HL-60 (cell line): ENCODE measurements at regions not wholly inside any gene's neighbourhood (a gene's known extent, or its start where the extent isn't known, plus 50 kb on each side); places are given as distances from the start of the nearest gene placed in this dataset.

Source experiments
- DNase-seq, 2 experiments: peaks; one replicate each; pipeline ENCODE4 v3.0.0-alpha.2; 2010 to 2020; ENCODE audit warnings: low read depth in 1 of 2, low spot score in 1 of 2
- H3K27ac ChIP-seq: fragments of 250-450 bp; sonication (Bioruptor Pico); replicated peaks from 2 replicates; pipeline ENCODE4 v1.5.1; 2020; ENCODE audit warnings: mild to moderate bottlenecking, moderate library complexity
- H3K27me3 ChIP-seq: fragments of 250-450 bp; sonication (Bioruptor Pico); 2 replicates; pipeline ENCODE4 v1.5.1; 2021; ENCODE audit warnings: mild to moderate bottlenecking, moderate library complexity; ENCODE audit not compliant: insufficient read depth, poor library complexity, severe bottlenecking
- H3K4me3 ChIP-seq: replicated peaks from 2 replicates; pipeline ENCODE4 v1.5.1; 2011; ENCODE audit warnings: mild to moderate bottlenecking, control low read depth, low read length; ENCODE audit not compliant: insufficient read depth
- GABPA ChIP-seq: IDR thresholded peaks from 2 replicates; pipeline ENCODE4 v1.6.1; 2012; ENCODE audit warnings: low read depth
- POLR2AphosphoS5 ChIP-seq: IDR thresholded peaks from 2 replicates; pipeline ENCODE4 v1.6.1; 2012; ENCODE audit warnings: low read depth
- REST ChIP-seq: IDR thresholded peaks from 2 replicates; pipeline ENCODE4 v1.6.1; 2012; ENCODE audit warnings: low read depth; ENCODE audit not compliant: insufficient replicate concordance
- SPI1 ChIP-seq: IDR thresholded peaks from 2 replicates; pipeline ENCODE4 v1.6.1; 2012; ENCODE audit warnings: low read depth, mild to moderate bottlenecking, borderline replicate concordance
- TF ChIP-seq, protein P1 (sequence below): IDR thresholded peaks from one replicate; pipeline ENCODE4 v1.5.1; 2011; ENCODE audit warnings: low read length, control low read depth, inconsistent platforms; ENCODE audit not compliant: insufficient read depth

DNA sequence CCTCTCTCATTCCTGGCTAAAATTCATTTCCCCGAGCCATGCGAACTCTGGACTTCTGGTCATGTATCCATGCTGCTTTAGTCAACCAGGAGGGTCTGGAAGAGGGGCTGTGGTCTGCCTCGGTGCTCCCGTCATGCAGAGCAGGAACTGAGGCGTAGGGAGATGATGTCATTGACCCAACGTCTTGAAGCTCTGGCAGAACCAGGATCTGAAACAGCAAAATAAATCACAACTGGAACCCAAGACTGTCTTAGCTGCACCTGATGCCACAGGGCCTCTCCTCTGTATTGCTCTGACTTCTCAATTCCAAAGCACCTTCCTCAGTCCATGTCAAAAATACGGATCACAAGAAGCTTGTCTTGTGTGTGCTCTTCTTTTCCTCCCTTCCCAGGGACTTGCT, 131.0 kb upstream of the LDB2 start:
- peaks cover 8% of the 10 kb centered on the region for H3K27me3 ChIP-seq
- no peak for TF ChIP-seq SPI1
- TF ChIP-seq, protein P1, sequence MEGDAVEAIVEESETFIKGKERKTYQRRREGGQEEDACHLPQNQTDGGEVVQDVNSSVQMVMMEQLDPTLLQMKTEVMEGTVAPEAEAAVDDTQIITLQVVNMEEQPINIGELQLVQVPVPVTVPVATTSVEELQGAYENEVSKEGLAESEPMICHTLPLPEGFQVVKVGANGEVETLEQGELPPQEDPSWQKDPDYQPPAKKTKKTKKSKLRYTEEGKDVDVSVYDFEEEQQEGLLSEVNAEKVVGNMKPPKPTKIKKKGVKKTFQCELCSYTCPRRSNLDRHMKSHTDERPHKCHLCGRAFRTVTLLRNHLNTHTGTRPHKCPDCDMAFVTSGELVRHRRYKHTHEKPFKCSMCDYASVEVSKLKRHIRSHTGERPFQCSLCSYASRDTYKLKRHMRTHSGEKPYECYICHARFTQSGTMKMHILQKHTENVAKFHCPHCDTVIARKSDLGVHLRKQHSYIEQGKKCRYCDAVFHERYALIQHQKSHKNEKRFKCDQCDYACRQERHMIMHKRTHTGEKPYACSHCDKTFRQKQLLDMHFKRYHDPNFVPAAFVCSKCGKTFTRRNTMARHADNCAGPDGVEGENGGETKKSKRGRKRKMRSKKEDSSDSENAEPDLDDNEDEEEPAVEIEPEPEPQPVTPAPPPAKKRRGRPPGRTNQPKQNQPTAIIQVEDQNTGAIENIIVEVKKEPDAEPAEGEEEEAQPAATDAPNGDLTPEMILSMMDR, result no peak
- no peak for TF ChIP-seq GABPA
- TF ChIP-seq REST, result no peak
- TF ChIP-seq POLR2AphosphoS5, result no peak
- no peak overlapping the region for H3K4me3 ChIP-seq
- DNase-seq, result no peak
- no peak overlapping the region for H3K27ac ChIP-seq

- no peak for TF ChIP-seq REST
- no peak for TF ChIP-seq SPI1
- TF ChIP-seq, protein P1, result no peak
- no peak for TF ChIP-seq GABPA
- TF ChIP-seq POLR2AphosphoS5, result no peak
- H3K27me3 ChIP-seq, result peaks cover 5% of the 10 kb centered on the region
- no peak overlapping the region for H3K4me3 ChIP-seq
- DNase-seq, result no peak
- no peak overlapping the region for H3K27ac ChIP-seq
These were observed 129.1 kb upstream of the LDB2 start for GRCh38 chr4:17027495-17027894.

GRCh38 chr4:17024425-17024824, 126.0 kb upstream of the LDB2 start:
- TF ChIP-seq SPI1 (no peak), POLR2AphosphoS5 (no peak), REST (no peak), GABPA (no peak)
- TF ChIP-seq, protein P1, result no peak
- Histone ChIP-seq H3K27ac (no peak overlapping the region), H3K27me3 (peaks cover 5% of the 10 kb centered on the region), H3K4me3 (no peak overlapping the region)
- no peak for DNase-seq
